Uterus (tissue), 3 donors: ENCODE measurements at regions not wholly inside any gene's neighbourhood (a gene's known extent, or its start where the extent isn't known, plus 50 kb on each side); places are given as distances from the start of the nearest gene placed in this dataset.

Source experiments
- DNase-seq, 2 donors: peaks; one replicate each; pipeline ENCODE4 v3.0.0-alpha.2; 2019 to 2020
- H3K27ac ChIP-seq, 2 donors: fragments of 200-600 bp; sonication (generic); 1 replicate in 1 of 2; 2 replicates in 1 of 2; pipeline ENCODE4 v1.5.1; 2016 to 2018
- H3K27me3 ChIP-seq, 2 donors: fragments of 200-600 bp; sonication (generic); one replicate each; pipeline ENCODE4 v1.5.1; 2018 to 2019; ENCODE audit warnings: control low read depth in 1 of 2
- H3K36me3 ChIP-seq, 2 donors: fragments of 200-600 bp; sonication (generic); one replicate each; pipeline ENCODE4 v1.5.1; 2019; ENCODE audit warnings: control low read depth in 1 of 2
- H3K4me1 ChIP-seq, 2 donors: fragments of 200-600 bp; sonication (generic); one replicate each; pipeline ENCODE4 v1.5.1; 2018 to 2019; ENCODE audit warnings: control low read depth in 1 of 2
- H3K4me3 ChIP-seq, 2 donors: fragments of 200-600 bp; sonication (generic); 1 replicate in 1 of 2; 2 replicates in 1 of 2; pipeline ENCODE4 v1.5.1; 2018 to 2019; ENCODE audit warnings: mild to moderate bottlenecking in 1 of 2
- H3K9me3 ChIP-seq, 2 donors: fragments of 200-600 bp; sonication (generic); one replicate each; pipeline ENCODE4 v1.5.1; 2019; ENCODE audit warnings: control low read depth in 1 of 2
- CTCF ChIP-seq, 4 experiments: fragments of 200-600 bp in 2 of 4; fragments of 450-650 bp in 2 of 4; sonication (generic) in 2 of 4; IDR thresholded peaks; one replicate each; pipeline ENCODE4 v1.5.1; 2016 to 2019; ENCODE audit warnings: antibody characterized with exemption in 4 of 4, mild to moderate bottlenecking in 2 of 4, moderate library complexity in 1 of 4
- POLR2A ChIP-seq, 2 donors: fragments of 450-650 bp; IDR thresholded peaks; one replicate each; pipeline ENCODE4 v1.6.1; 2016; ENCODE audit warnings: antibody characterized with exemption in 2 of 2, mild to moderate bottlenecking in 1 of 2, moderate library complexity in 1 of 2
- intact Hi-C: fragments of 100-400 bp; cut with DNase I; formaldehyde crosslinking; loops from one replicate; pipeline ENCODE4 v1.15.1; 2023; ENCODE audit warnings: low total_unique reads
- donor health status: DM: yes; HTN: yes; CAD: no.

GRCh38 chr5:116696366-116696765 is 121.7 kb upstream of the SEMA6A start:
- TF ChIP-seq POLR2A (IDR thresholded peaks at IDR 0.05) (no peak), CTCF (IDR thresholded peaks at IDR 0.05) (no peak)
- Histone ChIP-seq H3K4me1 (no peaks in the 10 kb centered on the region), H3K9me3 (no peaks in the 10 kb centered on the region), H3K4me3 (no peak overlapping the region), H3K27ac (no peak overlapping the region), H3K36me3 (no peaks in the 10 kb centered on the region), H3K27me3 (no peaks in the 10 kb centered on the region)
- DNase-seq: no peak
- intact Hi-C loops: no loop called here

GRCh38 chr5:116695681-116696080 is 121.1 kb upstream of the SEMA6A start:
- DNase-seq: no peak

GRCh38 chr5:116686438-116686837 is 111.8 kb upstream of the SEMA6A start:
- intact Hi-C loops: no loop called here
- no peaks in the 10 kb centered on the region for H3K4me1 ChIP-seq

More at GRCh38 chr5:116695681-116696080, 121.1 kb upstream of the SEMA6A start:
- TF ChIP-seq CTCF (IDR thresholded peaks at IDR 0.05) (no peak), POLR2A (IDR thresholded peaks at IDR 0.05) (no peak)
- no peaks in the 10 kb centered on the region for H3K27me3 ChIP-seq
- intact Hi-C loops: no loop called here
- H3K36me3 ChIP-seq: no peaks in the 10 kb centered on the region
- no peak overlapping the region for H3K27ac ChIP-seq
- no peak overlapping the region for H3K4me3 ChIP-seq
- H3K4me1 ChIP-seq: no peaks in the 10 kb centered on the region
- no peaks in the 10 kb centered on the region for H3K9me3 ChIP-seq

GRCh38 chr5:116685931-116686330 is 111.3 kb upstream of the SEMA6A start:
- no peaks in the 10 kb centered on the region for H3K4me1 ChIP-seq
- DNase-seq: no peak
- no peak for TF ChIP-seq POLR2A (IDR thresholded peaks at IDR 0.05)
- TF ChIP-seq CTCF (IDR thresholded peaks at IDR 0.05): no peak
- intact Hi-C loops: no loop called here
- H3K4me3 ChIP-seq: no peak overlapping the region
- H3K9me3 ChIP-seq: no peaks in the 10 kb centered on the region
- no peaks in the 10 kb centered on the region for H3K27me3 ChIP-seq
- H3K27ac ChIP-seq: no peak overlapping the region
- H3K36me3 ChIP-seq: no peaks in the 10 kb centered on the region

More at GRCh38 chr5:116686438-116686837, 111.8 kb upstream of the SEMA6A start:
- Histone ChIP-seq H3K4me3 (no peak overlapping the region), H3K9me3 (no peaks in the 10 kb centered on the region), H3K27ac (no peak overlapping the region), H3K36me3 (no peaks in the 10 kb centered on the region), H3K27me3 (no peaks in the 10 kb centered on the region)
- DNase-seq: no peak
- TF ChIP-seq POLR2A (IDR thresholded peaks at IDR 0.05) (no peak), CTCF (IDR thresholded peaks at IDR 0.05) (no peak)

DNA sequence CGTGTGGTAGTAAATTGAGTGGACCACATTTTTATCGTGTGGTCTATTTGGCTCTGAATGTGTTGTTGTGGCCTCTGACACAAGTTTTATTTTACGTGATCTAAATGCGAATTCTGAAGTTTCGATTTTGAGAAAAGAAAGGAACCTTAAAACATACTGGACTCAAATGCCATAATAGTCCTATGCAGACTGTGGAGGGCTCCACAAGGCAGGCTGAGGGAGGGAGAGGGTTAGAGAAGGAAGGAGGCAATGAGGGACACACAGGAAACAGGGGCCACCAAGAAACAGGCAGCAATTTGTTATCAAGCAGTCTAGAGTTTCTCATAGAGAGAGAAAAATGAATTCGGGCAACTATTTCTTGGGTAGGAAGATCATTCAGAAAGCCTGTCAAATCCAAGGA is 110.4 kb upstream of the SEMA6A start:
- no peak overlapping the region for H3K27ac ChIP-seq
- no peak overlapping the region for H3K4me3 ChIP-seq
- no peak for TF ChIP-seq POLR2A (IDR thresholded peaks at IDR 0.05)
- TF ChIP-seq CTCF (IDR thresholded peaks at IDR 0.05): no peak
- no peaks in the 10 kb centered on the region for H3K4me1 ChIP-seq
- DNase-seq: no peak
- H3K9me3 ChIP-seq: no peaks in the 10 kb centered on the region
- intact Hi-C loops: no loop called here
- H3K36me3 ChIP-seq: no peaks in the 10 kb centered on the region
- H3K27me3 ChIP-seq: no peaks in the 10 kb centered on the region
